WERI-Rb-1 (cell line): ENCODE measurements at regions not wholly inside any gene's neighbourhood (a gene's known extent, or its start where the extent isn't known, plus 50 kb on each side); places are given as distances from the start of the nearest gene placed in this dataset.

Experiments used
- DNase-seq: peaks from one replicate; pipeline ENCODE4 v3.0.0-alpha.2; 2020
- H3K27ac ChIP-seq: fragments of 250-450 bp; sonication (Bioruptor Pico); 2 replicates; pipeline ENCODE4 v1.5.1; 2020; ENCODE audit warnings: mild to moderate bottlenecking, moderate library complexity
- H3K27me3 ChIP-seq: fragments of 250-450 bp; sonication (Bioruptor Pico); 2 replicates; pipeline ENCODE4 v1.5.1; 2021; ENCODE audit warnings: mild to moderate bottlenecking, low read depth, moderate library complexity; ENCODE audit not compliant: insufficient read depth, severe bottlenecking
- H3K36me3 ChIP-seq: fragments of 250-450 bp; sonication (Bioruptor Pico); 2 replicates; pipeline ENCODE4 v1.5.1; 2020; ENCODE audit warnings: mild to moderate bottlenecking, moderate library complexity
- H3K4me3 ChIP-seq: 2 replicates; pipeline ENCODE4 v1.5.1; 2011; ENCODE audit warnings: low read depth, mild to moderate bottlenecking, control low read depth, low read length
- H3K9me3 ChIP-seq: fragments of 250-450 bp; sonication (Bioruptor Pico); 2 replicates; pipeline ENCODE4 v1.5.1; 2021; ENCODE audit warnings: mild to moderate bottlenecking, moderate library complexity; ENCODE audit not compliant: severe bottlenecking
- CTCF ChIP-seq: IDR thresholded peaks from 2 replicates; pipeline ENCODE4 v1.5.1; 2011; ENCODE audit warnings: low read depth, mild to moderate bottlenecking, control low read depth, inconsistent platforms, low read length

- no peak for DNase-seq
- Histone ChIP-seq H3K36me3 (no peaks in the 10 kb centered on the region), H3K4me3 (no peak overlapping the region), H3K9me3 (no peaks in the 10 kb centered on the region), H3K27me3 (no peaks in the 10 kb centered on the region), H3K27ac (no peak overlapping the region)
- no peak for TF ChIP-seq CTCF
These were observed 370.7 kb upstream of the MGMT start for GRCh38 chr10:129096065-129096984.

DNA sequence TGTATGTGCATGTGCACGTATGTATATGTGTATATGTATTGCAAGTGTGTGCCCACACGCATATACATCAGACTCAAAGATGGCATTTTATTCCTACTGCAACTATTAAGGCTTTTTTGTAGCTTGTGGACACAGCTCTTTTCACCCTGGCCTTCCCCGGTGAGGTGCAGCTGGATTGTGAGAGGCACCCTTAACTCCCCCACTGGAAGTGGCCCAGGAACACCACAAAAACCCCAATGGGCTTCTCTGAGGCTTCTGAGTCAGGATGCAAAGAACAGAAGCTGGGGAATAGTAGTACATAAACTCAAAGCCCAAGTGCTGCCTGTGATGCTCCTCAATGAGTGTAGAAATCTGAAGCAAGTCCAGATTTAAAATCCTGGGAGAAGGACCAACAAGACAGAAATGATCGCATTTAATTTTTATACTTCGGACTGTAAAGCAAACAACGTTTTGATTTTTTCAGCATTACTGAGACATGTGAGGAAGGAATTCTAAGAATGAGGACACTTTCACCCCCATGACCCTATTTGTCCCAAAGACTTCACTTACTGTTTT lies 369.2 kb upstream of the MGMT start:
- no peak for DNase-seq
- Histone ChIP-seq H3K27ac (no peak overlapping the region), H3K27me3 (no peaks in the 10 kb centered on the region), H3K9me3 (no peaks in the 10 kb centered on the region), H3K36me3 (no peaks in the 10 kb centered on the region), H3K4me3 (no peak overlapping the region)
- TF ChIP-seq CTCF, result no peak

GRCh38 chr10:129098517-129098916 lies 368.5 kb upstream of the MGMT start:
- no peaks in the 10 kb centered on the region for H3K9me3 ChIP-seq
- TF ChIP-seq CTCF, result no peak
- H3K27me3 ChIP-seq, result no peaks in the 10 kb centered on the region
- H3K27ac ChIP-seq, result no peak overlapping the region
- no peak for DNase-seq
- no peaks in the 10 kb centered on the region for H3K36me3 ChIP-seq
- H3K4me3 ChIP-seq, result no peak overlapping the region

- DNase-seq, result no peak
- Histone ChIP-seq H3K36me3 (no peaks in the 10 kb centered on the region), H3K27me3 (no peaks in the 10 kb centered on the region), H3K4me3 (no peak overlapping the region), H3K27ac (no peak overlapping the region), H3K9me3 (no peaks in the 10 kb centered on the region)
- no peak for TF ChIP-seq CTCF
These were observed 367.6 kb upstream of the MGMT start for GRCh38 chr10:129099486-129099885.

GRCh38 chr10:129099992-129100391 lies 367.0 kb upstream of the MGMT start:
- no peaks in the 10 kb centered on the region for H3K9me3 ChIP-seq
- DNase-seq, result no peak
- no peak overlapping the region for H3K27ac ChIP-seq
- H3K27me3 ChIP-seq, result no peaks in the 10 kb centered on the region
- H3K36me3 ChIP-seq, result no peaks in the 10 kb centered on the region
- no peak overlapping the region for H3K4me3 ChIP-seq
- TF ChIP-seq CTCF, result no peak
